Liver (tissue), 3 donors: ENCODE measurements at regions not wholly inside any gene's neighbourhood (a gene's known extent, or its start where the extent isn't known, plus 50 kb on each side); places are given as distances from the start of the nearest gene placed in this dataset.

Experiments
- EGR1 ChIP-seq, 2 donors: IDR thresholded peaks; 2 replicates each; pipeline ENCODE4 v1.6.1; 2016 to 2018; ENCODE audit warnings: antibody characterized with exemption in 2 of 2, low read depth in 2 of 2
- HNF4A ChIP-seq, 2 donors: conservative IDR thresholded peaks; 2 replicates each; pipeline ENCODE4 v1.6.1; 2016; ENCODE audit warnings: antibody characterized with exemption in 2 of 2, mild to moderate bottlenecking in 2 of 2
- JUND ChIP-seq, 2 donors: IDR thresholded peaks; 2 replicates each; pipeline ENCODE4 v1.6.1; 2016; ENCODE audit warnings: antibody characterized with exemption in 2 of 2
- RXRA ChIP-seq, 2 donors: IDR thresholded peaks; 2 replicates each; pipeline ENCODE4 v1.6.1; 2017 to 2018; ENCODE audit warnings: antibody characterized with exemption in 2 of 2, mild to moderate bottlenecking in 1 of 2
- SP1 ChIP-seq: IDR thresholded peaks from 2 replicates; pipeline ENCODE4 v1.6.1; 2018; ENCODE audit warnings: antibody characterized with exemption, mild to moderate bottlenecking
- TAF1 ChIP-seq: conservative IDR thresholded peaks from 2 replicates; pipeline ENCODE4 v1.6.1; 2016; ENCODE audit warnings: antibody characterized with exemption, mild to moderate bottlenecking
- TF ChIP-seq, protein P1 (sequence below): fragments of 150-350 bp; IDR thresholded peaks from 2 replicates; pipeline ENCODE4 v1.5.1; 2017; ENCODE audit warnings: improper control_type of control experiment, low read depth, low read length; ENCODE audit not compliant: missing input control
- TF ChIP-seq, protein P2 (sequence below): IDR thresholded peaks from 2 replicates; pipeline ENCODE4 v1.6.1; 2016; ENCODE audit warnings: antibody characterized with exemption, mild to moderate bottlenecking
- donor health status: healthy.
- donor health status: healthy.

DNA sequence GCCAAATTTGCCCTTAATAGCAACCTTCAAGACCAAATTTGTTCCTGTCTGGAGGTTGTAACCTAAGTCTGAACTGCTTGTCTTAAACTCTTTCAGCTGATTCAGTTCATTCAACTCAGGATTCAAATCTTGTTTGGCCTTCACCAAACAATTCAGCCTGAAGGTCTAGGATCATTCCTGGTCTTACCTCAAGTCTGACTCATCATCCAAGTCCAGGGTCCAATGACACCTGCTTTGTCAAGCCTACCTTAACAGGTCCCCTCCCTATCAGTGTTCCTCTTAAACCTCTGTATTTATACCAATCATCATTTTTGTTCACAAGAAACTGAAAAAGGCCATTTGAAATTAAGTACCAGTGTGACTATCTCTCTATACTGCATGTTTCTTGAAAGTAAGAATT is 237.8 kb downstream of the PPP1R2C start:
- TF ChIP-seq, protein P1, sequence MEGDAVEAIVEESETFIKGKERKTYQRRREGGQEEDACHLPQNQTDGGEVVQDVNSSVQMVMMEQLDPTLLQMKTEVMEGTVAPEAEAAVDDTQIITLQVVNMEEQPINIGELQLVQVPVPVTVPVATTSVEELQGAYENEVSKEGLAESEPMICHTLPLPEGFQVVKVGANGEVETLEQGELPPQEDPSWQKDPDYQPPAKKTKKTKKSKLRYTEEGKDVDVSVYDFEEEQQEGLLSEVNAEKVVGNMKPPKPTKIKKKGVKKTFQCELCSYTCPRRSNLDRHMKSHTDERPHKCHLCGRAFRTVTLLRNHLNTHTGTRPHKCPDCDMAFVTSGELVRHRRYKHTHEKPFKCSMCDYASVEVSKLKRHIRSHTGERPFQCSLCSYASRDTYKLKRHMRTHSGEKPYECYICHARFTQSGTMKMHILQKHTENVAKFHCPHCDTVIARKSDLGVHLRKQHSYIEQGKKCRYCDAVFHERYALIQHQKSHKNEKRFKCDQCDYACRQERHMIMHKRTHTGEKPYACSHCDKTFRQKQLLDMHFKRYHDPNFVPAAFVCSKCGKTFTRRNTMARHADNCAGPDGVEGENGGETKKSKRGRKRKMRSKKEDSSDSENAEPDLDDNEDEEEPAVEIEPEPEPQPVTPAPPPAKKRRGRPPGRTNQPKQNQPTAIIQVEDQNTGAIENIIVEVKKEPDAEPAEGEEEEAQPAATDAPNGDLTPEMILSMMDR, result no peak
- no peak for TF ChIP-seq HNF4A (conservative IDR thresholded peaks at IDR 0.05)
- TF ChIP-seq TAF1, result no peak
- no peak for TF ChIP-seq EGR1 (IDR thresholded peaks at IDR 0.05; ENCODE audit: low read depth in 2 of 2)
- TF ChIP-seq, protein P2, sequence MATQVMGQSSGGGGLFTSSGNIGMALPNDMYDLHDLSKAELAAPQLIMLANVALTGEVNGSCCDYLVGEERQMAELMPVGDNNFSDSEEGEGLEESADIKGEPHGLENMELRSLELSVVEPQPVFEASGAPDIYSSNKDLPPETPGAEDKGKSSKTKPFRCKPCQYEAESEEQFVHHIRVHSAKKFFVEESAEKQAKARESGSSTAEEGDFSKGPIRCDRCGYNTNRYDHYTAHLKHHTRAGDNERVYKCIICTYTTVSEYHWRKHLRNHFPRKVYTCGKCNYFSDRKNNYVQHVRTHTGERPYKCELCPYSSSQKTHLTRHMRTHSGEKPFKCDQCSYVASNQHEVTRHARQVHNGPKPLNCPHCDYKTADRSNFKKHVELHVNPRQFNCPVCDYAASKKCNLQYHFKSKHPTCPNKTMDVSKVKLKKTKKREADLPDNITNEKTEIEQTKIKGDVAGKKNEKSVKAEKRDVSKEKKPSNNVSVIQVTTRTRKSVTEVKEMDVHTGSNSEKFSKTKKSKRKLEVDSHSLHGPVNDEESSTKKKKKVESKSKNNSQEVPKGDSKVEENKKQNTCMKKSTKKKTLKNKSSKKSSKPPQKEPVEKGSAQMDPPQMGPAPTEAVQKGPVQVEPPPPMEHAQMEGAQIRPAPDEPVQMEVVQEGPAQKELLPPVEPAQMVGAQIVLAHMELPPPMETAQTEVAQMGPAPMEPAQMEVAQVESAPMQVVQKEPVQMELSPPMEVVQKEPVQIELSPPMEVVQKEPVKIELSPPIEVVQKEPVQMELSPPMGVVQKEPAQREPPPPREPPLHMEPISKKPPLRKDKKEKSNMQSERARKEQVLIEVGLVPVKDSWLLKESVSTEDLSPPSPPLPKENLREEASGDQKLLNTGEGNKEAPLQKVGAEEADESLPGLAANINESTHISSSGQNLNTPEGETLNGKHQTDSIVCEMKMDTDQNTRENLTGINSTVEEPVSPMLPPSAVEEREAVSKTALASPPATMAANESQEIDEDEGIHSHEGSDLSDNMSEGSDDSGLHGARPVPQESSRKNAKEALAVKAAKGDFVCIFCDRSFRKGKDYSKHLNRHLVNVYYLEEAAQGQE, result no peak
- no peak for TF ChIP-seq SP1
- TF ChIP-seq JUND (IDR thresholded peaks at IDR 0.05), result no peak
- TF ChIP-seq RXRA (IDR thresholded peaks at IDR 0.05), result no peak
